ENCODE measurements at regions not wholly inside any gene's neighbourhood (a gene's known extent, or its start where the extent isn't known, plus 50 kb on each side); places are given as distances from the start of the nearest gene placed in this dataset.
"Not testable (repeated sequence)": the region's sequence is repeated elsewhere in the genome, so short reads cannot be mapped to it uniquely, and the experiment has no call there.

DNA sequence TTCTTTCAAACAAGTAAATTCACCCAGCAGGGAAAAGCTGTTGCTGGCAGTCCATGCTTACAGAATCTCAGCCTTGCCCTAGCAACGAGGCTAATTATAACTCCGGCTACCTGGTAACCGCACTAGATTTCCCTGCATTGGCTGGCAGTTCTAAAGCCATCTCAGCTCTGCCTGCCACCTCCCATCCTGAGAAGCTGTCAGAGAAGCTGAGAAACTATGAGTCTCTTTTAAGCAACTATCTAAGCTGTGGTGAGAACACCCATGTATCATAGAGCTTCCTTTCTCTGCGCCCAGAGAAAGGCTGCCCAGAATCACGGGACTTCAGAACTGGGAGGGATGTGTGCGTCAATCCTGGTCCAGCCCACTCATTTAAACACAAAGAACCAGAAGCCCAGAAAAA, 113.9 kb upstream of the NBPF26 start:
- not testable (repeated sequence) for H3K27ac ChIP-seq (ENCODE audit: low read depth); DNase-seq (ENCODE audit: extremely low spot score); H3K36me3 ChIP-seq (ENCODE audit: insufficient read depth); H3K4me1 ChIP-seq (ENCODE audit: insufficient read depth); H3K4me3 ChIP-seq (ENCODE audit: low read depth, low read length)
- WGBS = no CpG with 5 or more reads among the region's 6 CpGs

DNA sequence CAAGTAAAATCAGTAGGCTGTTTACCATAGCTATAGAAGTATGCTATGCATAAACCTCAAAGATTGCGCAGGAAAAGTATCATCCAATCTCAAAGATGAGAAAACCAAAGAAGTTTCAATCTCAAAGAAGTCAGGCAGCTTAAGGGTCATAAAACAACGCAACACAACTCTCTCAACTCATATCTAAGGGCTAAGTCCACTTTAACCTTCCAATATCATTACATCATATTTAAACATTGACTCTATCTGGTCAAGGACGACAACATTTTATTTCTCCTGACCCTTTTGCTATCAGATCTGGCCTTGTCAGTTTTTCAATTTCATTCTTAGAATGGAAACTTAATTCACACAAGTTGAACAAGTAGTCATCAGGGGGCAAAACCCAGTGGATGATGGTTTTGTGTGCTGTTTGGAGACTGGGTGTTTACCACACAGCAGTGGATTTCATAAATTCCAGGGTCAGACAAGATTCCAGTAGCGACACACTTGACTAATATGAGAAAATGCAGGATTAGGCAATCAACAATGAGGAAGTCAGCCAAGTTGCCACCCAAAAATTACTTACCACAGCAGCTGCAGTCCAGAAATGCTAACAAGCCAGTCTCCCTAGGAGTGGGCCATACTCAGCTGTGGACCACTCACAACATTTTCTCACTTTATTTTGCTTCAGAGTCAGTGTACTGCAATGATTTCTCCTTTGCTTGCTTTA, 108.7 kb upstream of the NBPF26 start:
- H3K36me3 ChIP-seq (ENCODE audit: insufficient read depth); DNase-seq (ENCODE audit: extremely low spot score); H3K4me3 ChIP-seq (ENCODE audit: low read depth, low read length); H3K4me1 ChIP-seq (ENCODE audit: insufficient read depth); H3K27ac ChIP-seq (ENCODE audit: low read depth): not testable (repeated sequence)
- WGBS = no CpG with 5 or more reads among the region's 4 CpGs

DNA sequence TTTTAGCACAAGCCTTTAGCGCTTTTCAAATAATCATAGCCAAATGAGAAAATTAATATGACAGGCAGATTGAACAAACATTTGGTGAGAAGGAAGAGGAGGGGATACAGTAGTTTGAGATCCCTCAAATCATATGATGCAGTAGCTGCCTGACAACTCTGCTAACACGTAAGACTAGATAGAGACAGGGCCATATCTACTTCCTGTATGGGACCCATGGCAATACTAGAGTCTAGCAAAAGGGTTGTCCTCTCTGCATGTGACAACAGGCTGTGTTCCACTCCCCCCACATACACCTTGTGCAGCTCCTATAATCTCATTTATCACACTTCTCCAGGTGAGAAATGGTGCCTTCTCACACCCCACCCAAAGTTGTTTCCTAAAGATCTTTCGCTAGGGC, 106.3 kb upstream of the NBPF26 start:
- WGBS = no CpG with 5 or more reads among the region's 3 CpGs
- not testable (repeated sequence) for H3K36me3 ChIP-seq (ENCODE audit: insufficient read depth); H3K4me1 ChIP-seq (ENCODE audit: insufficient read depth); H3K27ac ChIP-seq (ENCODE audit: low read depth); H3K4me3 ChIP-seq (ENCODE audit: low read depth, low read length); DNase-seq (ENCODE audit: extremely low spot score)

DNA sequence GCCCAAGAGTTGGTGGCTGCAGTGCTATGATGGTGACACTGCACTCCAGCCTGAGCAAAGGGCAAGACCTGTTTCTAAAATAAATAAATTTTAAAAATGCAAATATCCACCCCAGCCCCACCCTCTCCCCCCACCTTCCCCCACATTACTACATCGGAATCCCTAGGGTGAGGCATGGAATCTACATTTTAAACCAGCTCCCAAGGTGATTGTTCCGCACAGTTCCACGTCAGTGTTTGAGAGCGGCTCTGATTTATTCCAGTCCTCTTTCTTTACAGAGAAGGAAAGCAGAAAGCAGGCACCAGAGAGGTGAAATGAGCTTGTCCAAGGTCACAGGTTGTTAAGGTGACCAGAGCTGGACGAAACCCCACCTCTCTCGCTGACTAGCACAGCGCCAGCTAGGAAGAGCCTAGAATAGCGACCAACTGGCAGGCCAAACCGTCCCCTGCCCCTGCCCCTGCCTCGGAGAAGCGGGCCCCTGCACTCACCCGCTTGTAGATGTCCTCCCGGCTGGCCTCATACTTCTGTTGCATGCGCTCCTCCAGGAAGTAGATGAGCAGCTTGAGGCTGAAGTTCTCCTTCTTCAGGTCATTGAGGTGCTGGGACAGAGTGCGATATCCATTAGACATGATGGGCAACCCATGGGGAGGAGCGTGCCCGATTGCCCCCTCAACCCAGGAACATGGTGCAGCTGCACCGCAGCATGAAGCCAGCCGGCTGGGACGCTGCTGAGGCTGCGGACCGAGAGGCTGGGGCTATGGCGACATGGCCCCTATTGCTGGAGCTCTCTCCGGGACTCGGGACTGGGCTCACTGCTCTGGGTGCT, 103.7 kb upstream of the NBPF26 start:
- H3K27ac ChIP-seq (ENCODE audit: low read depth); H3K36me3 ChIP-seq (ENCODE audit: insufficient read depth); DNase-seq (ENCODE audit: extremely low spot score); H3K4me3 ChIP-seq (ENCODE audit: low read depth, low read length); H3K4me1 ChIP-seq (ENCODE audit: insufficient read depth): not testable (repeated sequence)
- no CpG with 5 or more reads among the region's 25 CpGs for WGBS

DNA sequence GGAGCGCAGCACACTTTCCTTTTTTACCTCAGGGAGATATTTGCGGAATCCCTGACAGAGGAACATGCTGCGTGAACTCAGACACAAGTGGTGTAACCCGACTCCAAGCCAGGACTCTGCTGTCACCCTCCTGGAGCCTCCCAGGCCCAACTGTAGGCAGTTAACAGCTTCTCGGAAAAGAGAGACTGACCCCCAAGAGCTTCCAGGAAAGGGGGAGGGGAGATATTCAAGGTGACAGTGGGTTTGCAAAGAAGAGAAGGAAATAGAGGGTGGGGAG, 103.1 kb upstream of the NBPF26 start:
- no CpG with 5 or more reads among the region's 5 CpGs for WGBS
- H3K4me3 ChIP-seq (ENCODE audit: low read depth, low read length); H3K36me3 ChIP-seq (ENCODE audit: insufficient read depth); H3K4me1 ChIP-seq (ENCODE audit: insufficient read depth); H3K27ac ChIP-seq (ENCODE audit: low read depth); DNase-seq (ENCODE audit: extremely low spot score): not testable (repeated sequence)

DNA sequence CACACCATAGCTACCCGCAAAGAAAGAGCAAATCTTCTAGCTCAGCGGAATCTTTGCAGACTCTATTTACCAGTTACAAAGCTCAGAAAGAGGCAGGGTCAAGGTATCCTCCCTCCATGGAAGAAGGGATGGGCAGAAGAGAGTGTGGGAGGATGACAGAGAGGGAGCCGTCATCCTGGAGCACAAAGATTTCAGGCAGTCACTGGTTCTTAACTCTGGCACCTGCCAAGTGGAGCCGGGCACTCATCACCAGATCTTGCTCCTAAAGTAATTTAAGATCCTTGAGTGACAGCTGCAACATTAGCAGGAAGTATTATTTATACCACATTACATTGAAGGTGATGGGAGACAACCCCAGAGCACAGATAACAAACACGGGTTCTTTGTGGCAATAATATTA, 102.5 kb upstream of the NBPF26 start:
- no CpG with 5 or more reads among the region's 5 CpGs for WGBS
- H3K4me1 ChIP-seq (ENCODE audit: insufficient read depth); H3K4me3 ChIP-seq (ENCODE audit: low read depth, low read length); DNase-seq (ENCODE audit: extremely low spot score); H3K27ac ChIP-seq (ENCODE audit: low read depth); H3K36me3 ChIP-seq (ENCODE audit: insufficient read depth): not testable (repeated sequence)

DNA sequence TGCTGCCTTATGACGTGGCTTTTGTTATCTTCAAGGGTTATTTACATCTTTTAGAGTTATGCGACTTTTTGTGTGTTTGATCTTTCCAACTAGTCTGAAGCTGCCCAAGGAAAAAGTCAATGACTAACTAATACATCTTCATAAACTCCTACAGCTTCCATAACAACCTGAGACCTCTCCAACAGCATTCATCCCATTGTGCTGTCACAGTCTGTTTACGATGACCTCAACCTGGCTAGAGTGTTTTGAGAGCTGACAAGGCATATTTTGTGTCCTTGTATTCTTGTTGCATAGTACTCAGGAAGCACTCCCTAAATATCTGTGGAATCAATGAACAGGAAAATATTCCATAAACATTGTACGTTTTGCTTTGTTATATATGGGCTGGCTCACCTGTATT, 100.2 kb upstream of the NBPF26 start:
- not testable (repeated sequence) for H3K4me1 ChIP-seq (ENCODE audit: insufficient read depth); H3K27ac ChIP-seq (ENCODE audit: low read depth); H3K4me3 ChIP-seq (ENCODE audit: low read depth, low read length); H3K36me3 ChIP-seq (ENCODE audit: insufficient read depth); DNase-seq (ENCODE audit: extremely low spot score)
- WGBS = no CpG with 5 or more reads among the region's 4 CpGs

DNA sequence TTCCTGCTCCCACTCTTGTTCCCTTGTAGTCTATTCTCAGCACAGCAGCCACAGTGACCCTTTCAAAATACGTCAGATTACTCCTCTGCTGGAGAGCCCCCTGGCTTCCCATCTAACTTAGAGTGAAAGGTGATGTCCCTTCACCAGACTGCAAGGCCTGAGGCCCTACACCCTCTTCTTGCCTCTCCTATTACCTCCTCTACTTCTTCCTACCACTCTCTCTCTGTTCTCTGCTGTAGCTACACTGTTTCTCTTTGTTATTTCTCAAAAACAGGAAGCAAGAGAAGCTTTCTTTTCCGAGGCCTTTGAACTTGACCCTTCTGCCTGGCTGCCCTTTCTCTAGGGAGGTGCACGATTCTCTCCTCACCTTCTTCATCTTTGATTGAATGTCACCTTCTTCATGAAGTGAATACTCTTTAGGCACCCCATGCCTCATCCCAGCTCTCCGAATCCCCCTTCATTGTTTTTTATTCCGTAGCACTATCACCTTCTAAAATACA, 99.1 kb upstream of the NBPF26 start:
- not testable (repeated sequence) for H3K36me3 ChIP-seq (ENCODE audit: insufficient read depth); H3K4me1 ChIP-seq (ENCODE audit: insufficient read depth); DNase-seq (ENCODE audit: extremely low spot score); H3K4me3 ChIP-seq (ENCODE audit: low read depth, low read length); H3K27ac ChIP-seq (ENCODE audit: low read depth)
- 69% methylated on average over 4 of the region's 5 CpGs for WGBS

DNA sequence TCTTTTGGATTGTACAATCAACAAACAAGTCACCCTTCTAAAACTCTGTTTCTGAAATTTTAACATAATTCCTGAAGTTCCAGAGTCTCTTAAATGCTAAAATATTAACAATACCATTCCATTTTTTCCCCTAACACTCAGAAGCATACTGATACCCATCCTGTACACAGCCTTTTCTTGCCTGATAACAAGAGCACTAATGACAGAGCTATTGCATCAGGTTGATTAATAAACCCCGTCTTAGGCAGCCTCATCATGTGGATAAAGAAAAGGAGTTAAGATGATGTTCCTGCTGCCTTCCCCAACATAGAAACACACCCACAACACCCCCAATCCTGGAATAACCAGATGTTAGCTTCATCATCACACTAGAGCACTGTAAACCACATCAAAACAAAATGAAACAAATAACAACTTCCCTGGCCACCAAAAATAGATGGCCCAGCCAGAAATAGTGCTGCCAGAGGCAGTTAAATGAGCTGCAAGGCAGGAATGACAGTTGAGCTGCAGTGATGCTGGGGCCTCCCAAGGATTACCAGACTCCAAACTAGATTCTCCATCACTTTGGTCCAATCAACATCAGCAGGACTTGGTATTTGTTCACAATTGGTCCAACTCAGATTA, 93.8 kb upstream of the NBPF26 start:
- H3K36me3 ChIP-seq (ENCODE audit: insufficient read depth); H3K27ac ChIP-seq (ENCODE audit: low read depth); DNase-seq (ENCODE audit: extremely low spot score); H3K4me1 ChIP-seq (ENCODE audit: insufficient read depth); H3K4me3 ChIP-seq (ENCODE audit: low read depth, low read length): not testable (repeated sequence)
- no CpG with 5 or more reads among the region's 1 CpG for WGBS

DNA sequence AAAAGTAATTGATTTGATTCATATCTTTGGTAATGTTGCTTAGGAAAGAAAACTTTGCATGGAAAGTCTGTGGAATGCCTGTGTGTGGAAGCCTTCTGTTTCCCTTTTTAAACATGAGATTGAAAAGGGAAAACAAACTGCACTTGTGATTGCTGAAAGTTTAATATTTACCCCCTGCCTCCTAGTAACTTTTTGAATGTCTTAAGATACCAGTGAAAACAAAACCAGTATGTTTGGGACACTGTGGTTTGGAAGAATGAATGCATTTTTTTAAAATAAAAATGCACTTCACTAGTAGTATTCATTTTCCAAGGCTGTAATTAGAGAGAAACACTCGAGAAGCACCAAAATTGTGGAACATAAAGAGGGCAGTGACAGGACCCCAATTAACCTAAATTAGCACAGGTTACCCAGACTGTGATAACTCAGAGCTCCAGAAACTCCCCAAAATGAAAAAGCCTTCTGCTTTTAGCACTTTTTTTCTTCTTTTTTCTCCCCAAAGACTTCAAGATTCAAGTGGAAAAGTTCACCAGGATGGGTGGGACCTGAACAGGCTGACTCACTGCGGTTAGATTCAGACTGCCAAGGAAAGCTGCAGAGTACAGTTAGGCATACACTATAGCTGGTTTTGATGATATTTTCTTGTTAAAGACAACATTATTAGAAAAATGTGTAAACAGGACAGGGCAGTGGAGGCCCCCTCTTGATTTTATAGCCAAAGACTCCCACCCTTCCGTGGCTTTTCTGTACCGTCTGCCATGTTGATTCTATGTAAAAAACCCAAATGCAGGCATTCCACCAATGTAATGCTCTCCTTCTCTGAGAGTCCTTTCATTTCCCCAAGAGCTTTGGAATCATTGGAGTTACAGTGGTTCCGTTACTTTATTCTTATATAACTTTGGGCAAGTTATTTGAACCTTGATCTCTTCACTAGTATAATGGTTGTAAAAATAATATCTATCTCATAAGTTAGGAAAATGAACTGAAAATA, 88.6 kb upstream of the NBPF26 start:
- not testable (repeated sequence) for H3K36me3 ChIP-seq (ENCODE audit: insufficient read depth); H3K4me1 ChIP-seq (ENCODE audit: insufficient read depth); H3K27ac ChIP-seq (ENCODE audit: low read depth); H3K4me3 ChIP-seq (ENCODE audit: low read depth, low read length); DNase-seq (ENCODE audit: extremely low spot score)
- no CpG with 5 or more reads among the region's 5 CpGs for WGBS

DNA sequence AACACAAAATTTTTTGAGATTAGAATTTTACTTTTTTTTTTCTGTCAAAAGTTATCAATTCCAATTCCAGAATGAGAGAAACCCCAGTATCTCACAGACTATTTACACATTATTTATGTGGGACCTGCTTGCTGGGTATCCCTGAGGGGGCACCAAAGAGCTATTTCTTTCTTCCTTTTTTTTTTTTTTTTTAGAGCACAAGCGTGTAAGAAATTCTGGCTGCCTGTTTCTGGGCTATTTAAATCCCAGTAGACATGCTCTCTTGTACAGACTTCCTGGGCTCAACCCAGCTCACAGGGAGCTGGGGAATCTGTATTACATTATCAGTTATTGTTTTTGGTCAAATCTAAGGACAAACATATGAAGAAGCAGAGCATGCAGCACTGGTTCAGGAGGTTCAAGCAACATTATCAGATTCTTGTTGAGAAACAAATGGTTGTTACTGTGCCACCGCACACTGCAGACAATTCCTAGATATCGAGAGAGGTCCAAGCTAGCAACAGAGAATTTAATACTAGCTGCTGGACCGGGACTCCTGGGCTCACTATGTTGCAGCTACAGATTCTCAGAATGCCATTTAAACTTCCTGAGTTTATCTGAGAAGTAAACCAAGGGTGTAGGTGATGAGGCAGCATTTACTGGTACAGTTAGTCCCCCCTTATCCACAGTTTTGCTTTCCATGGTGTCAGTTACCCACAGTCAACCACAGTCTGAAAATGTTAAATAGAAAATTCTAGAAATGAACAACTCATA, 83.3 kb upstream of the NBPF26 start:
- not testable (repeated sequence) for H3K4me3 ChIP-seq (ENCODE audit: low read depth, low read length); DNase-seq (ENCODE audit: extremely low spot score); H3K36me3 ChIP-seq (ENCODE audit: insufficient read depth); H3K27ac ChIP-seq (ENCODE audit: low read depth); H3K4me1 ChIP-seq (ENCODE audit: insufficient read depth)
- no CpG with 5 or more reads among the region's 4 CpGs for WGBS

DNA sequence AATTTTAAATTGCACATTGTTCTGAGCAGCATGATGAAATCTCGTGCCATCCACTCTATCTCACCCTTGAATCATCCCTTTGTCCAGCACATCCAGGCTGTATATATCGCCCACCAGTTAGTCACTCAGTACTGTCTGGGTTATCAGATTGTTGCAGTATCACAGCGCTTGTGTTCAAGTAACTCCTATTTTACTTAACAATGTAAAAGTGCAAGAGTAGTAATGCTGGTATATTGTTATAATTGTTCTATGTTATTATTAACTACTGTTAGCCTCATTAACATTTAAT, 82.8 kb upstream of the NBPF26 start:
- WGBS = no CpG with 5 or more reads among the region's 3 CpGs
- not testable (repeated sequence) for H3K4me3 ChIP-seq (ENCODE audit: low read depth, low read length)

DNA sequence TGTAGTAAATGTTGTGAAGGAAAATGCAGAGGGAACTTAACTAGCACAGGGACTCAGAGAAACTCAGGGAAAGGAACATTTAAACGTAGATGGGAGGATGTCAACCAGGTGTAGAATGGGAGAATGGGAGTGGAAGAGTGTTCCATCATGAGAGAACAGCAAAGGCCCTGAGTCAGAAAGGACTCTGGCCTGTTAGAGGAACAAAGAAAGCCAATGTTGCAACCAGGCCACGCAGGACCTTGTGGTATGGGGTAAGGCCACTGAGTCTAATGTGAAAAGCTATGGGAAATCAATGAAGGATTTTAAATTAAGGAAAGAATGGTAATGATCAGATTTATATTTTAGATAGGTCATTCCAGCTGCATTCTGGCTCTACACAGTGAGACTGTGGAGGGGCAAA, 76.6 kb upstream of the NBPF26 start:
- not testable (repeated sequence) for H3K4me1 ChIP-seq (ENCODE audit: insufficient read depth); DNase-seq (ENCODE audit: extremely low spot score); H3K36me3 ChIP-seq (ENCODE audit: insufficient read depth); H3K27ac ChIP-seq (ENCODE audit: low read depth); H3K4me3 ChIP-seq (ENCODE audit: low read depth, low read length)
- WGBS = no CpG with 5 or more reads among the region's 2 CpGs

More for the DNA sequence above, 82.8 kb upstream of the NBPF26 start:
- not testable (repeated sequence) for H3K36me3 ChIP-seq (ENCODE audit: insufficient read depth); DNase-seq (ENCODE audit: extremely low spot score); H3K4me1 ChIP-seq (ENCODE audit: insufficient read depth); H3K27ac ChIP-seq (ENCODE audit: low read depth)
